Kidney (tissue), 13 donors: ENCODE measurements at regions not wholly inside any gene's neighbourhood (a gene's known extent, or its start where the extent isn't known, plus 50 kb on each side); places are given as distances from the start of the nearest gene placed in this dataset.

ENCODE experiments used
- DNase-seq, 5 donors: peaks; one replicate each; pipeline ENCODE4 v3.0.0-alpha.2; 2013 to 2020
- FAIRE-seq: peaks from 2 replicates; lab custom pipeline; 2012; peaks lifted over from hg19 to GRCh38; lab: Jason Lieb, UNC
- H3K27ac ChIP-seq, 2 donors: one replicate each; pipeline ENCODE4 v1.7.0; 2013; ENCODE audit warnings: low read depth in 2 of 2, low read length in 2 of 2, inconsistent platforms in 1 of 2
- H3K27me3 ChIP-seq: one replicate; pipeline ENCODE4 v1.7.1; 2013; ENCODE audit warnings: low read length, inconsistent platforms; ENCODE audit not compliant: control insufficient read depth, insufficient read depth
- H3K36me3 ChIP-seq, 3 donors: one replicate each; pipeline versions ENCODE4 v1.7.0 to v1.7.1; 2013; ENCODE audit warnings: low read length in 3 of 3, control low read depth in 1 of 3, inconsistent platforms in 1 of 3; ENCODE audit not compliant: insufficient read depth in 3 of 3, control insufficient read depth in 2 of 3
- H3K4me1 ChIP-seq, 3 donors: one replicate each; pipeline versions ENCODE4 v1.7.0 to v1.7.1; 2013; ENCODE audit warnings: low read length in 3 of 3, inconsistent platforms in 1 of 3, low read depth in 1 of 3; ENCODE audit not compliant: control insufficient read depth in 2 of 3, insufficient read depth in 2 of 3
- H3K4me3 ChIP-seq, 3 donors: one replicate each; pipeline versions ENCODE4 v1.7.0 to v1.8.1; 2013; ENCODE audit warnings: low read length in 3 of 3, control low read depth in 1 of 3, inconsistent platforms in 1 of 3
- H3K9ac ChIP-seq, 3 donors: one replicate each; pipeline versions ENCODE4 v1.7.0 to v1.7.1; 2013; ENCODE audit warnings: low read length in 3 of 3, control low read depth in 1 of 3, inconsistent platforms in 1 of 3
- H3K9me3 ChIP-seq, 3 donors: one replicate each; pipeline versions ENCODE4 v1.7.0 to v1.7.1; 2013; ENCODE audit warnings: low read length in 3 of 3, control low read depth in 1 of 3, inconsistent platforms in 1 of 3; ENCODE audit not compliant: control insufficient read depth in 2 of 3, insufficient read depth in 1 of 3
- CTCF ChIP-seq: IDR thresholded peaks from 3 replicates; pipeline ENCODE4 v1.5.1; 2012; ENCODE audit warnings: mild to moderate bottlenecking, moderate library complexity, borderline replicate concordance; ENCODE audit not compliant: insufficient read depth; ENCODE audit errors: extremely low read depth
- intact Hi-C: fragments of 100-400 bp; cut with DNase I; formaldehyde crosslinking; loops from one replicate; pipeline ENCODE4 v1.11.1; 2022
- donor health status: control.
- donor health status: control.
- donor health status: control.
- donor health status: control.
- donor health status: control.
- donor health status: DM: yes; HTN: yes; CAD: no.
- donor health status: Normal renal cell carcinoma (clear cell type).

- H3K9ac ChIP-seq = no peak overlapping the region
- H3K9me3 ChIP-seq = no peaks in the 10 kb centered on the region
- H3K4me3 ChIP-seq = no peak overlapping the region
- intact Hi-C loops = no loop called here
- no peaks in the 10 kb centered on the region for H3K27me3 ChIP-seq
- no peak overlapping the region for H3K27ac ChIP-seq
- no peaks in the 10 kb centered on the region for H3K4me1 ChIP-seq
- no peaks in the 10 kb centered on the region for H3K36me3 ChIP-seq
- DNase-seq = peak in 4 of 5 donors; percentile 71 to 86 (median 82)
- TF ChIP-seq CTCF = no peak
- no peak for FAIRE-seq
Observed at GRCh38 chr18:76679259-76679658, 143.1 kb upstream of the ZNF236 start.

GRCh38 chr18:76678248-76678647 is 144.1 kb upstream of the ZNF236 start:
- no peaks in the 10 kb centered on the region for H3K9me3 ChIP-seq
- H3K9ac ChIP-seq = no peak overlapping the region
- H3K4me3 ChIP-seq = no peak overlapping the region
- no peak for TF ChIP-seq CTCF
- DNase-seq (no peak), FAIRE-seq (no peak)
- no peak overlapping the region for H3K27ac ChIP-seq
- no peaks in the 10 kb centered on the region for H3K27me3 ChIP-seq
- intact Hi-C loops = no loop called here
- H3K4me1 ChIP-seq = no peaks in the 10 kb centered on the region
- H3K36me3 ChIP-seq = no peaks in the 10 kb centered on the region

- TF ChIP-seq CTCF = no peak
- DNase-seq (no peak), FAIRE-seq (no peak)
- H3K9me3 ChIP-seq = no peaks in the 10 kb centered on the region
- H3K4me3 ChIP-seq = no peak overlapping the region
- no peak overlapping the region for H3K27ac ChIP-seq
- H3K9ac ChIP-seq = no peak overlapping the region
- no peaks in the 10 kb centered on the region for H3K4me1 ChIP-seq
- intact Hi-C loops = no loop called here
- no peaks in the 10 kb centered on the region for H3K27me3 ChIP-seq
- H3K36me3 ChIP-seq = no peaks in the 10 kb centered on the region
Observed at GRCh38 chr18:76674596-76674995, 147.8 kb upstream of the ZNF236 start.
